ENCODE measurements at regions not wholly inside any gene's neighbourhood (a gene's known extent, or its start where the extent isn't known, plus 50 kb on each side); places are given as distances from the start of the nearest gene placed in this dataset.

DNA sequence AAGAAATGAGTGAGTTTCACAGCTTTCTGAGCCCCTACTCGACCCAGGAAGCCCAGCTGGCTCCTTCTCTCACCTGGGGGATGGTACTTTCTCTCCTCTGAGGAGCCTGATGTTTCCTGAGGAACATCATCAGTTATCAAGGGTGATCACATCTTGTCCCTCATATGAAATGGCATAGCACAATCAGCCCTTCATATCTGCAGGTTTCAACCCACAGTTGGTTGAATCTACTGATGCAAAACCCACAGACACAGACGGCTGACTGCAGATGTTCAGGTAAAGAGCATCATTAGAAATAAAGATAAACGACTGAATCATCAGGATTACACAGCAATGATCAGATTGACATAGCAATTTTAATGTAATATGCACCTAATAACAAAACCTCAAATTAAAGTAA is 93.6 kb upstream of the OSTN start:
- no peak for ATAC-seq
- Mint-ChIP-seq H3K36me3 (no peaks in the 10 kb centered on the region), H3K4me3 (no peak overlapping the region), H3K27ac (no peak overlapping the region), H3K27me3 (ENCODE audit: low read depth) (no peaks in the 10 kb centered on the region), H3K4me1 (no peaks in the 10 kb centered on the region), H3K9me3 (peaks cover 6% of the 10 kb centered on the region; the same call in 1 of the 2 replicates)
- DNase-seq (ENCODE audit: low spot score), result no peak
- POLR2A ChIA-PET, result no interaction called here
- no peak for TF ChIP-seq ZBTB21 (CRISPR knock-in tag; IDR thresholded peaks at IDR 0.05; ENCODE audit: borderline replicate concordance)
- TF ChIP-seq MXD4 (CRISPR knock-in tag; IDR thresholded peaks at IDR 0.05; ENCODE audit: borderline replicate concordance), result no peak
- TF ChIP-seq NFATC4 (CRISPR knock-in tag; IDR thresholded peaks at IDR 0.05), result no peak
- TF ChIP-seq SOX15 (CRISPR knock-in tag; IDR thresholded peaks at IDR 0.05), result no peak
- TF ChIP-seq, protein P1, sequence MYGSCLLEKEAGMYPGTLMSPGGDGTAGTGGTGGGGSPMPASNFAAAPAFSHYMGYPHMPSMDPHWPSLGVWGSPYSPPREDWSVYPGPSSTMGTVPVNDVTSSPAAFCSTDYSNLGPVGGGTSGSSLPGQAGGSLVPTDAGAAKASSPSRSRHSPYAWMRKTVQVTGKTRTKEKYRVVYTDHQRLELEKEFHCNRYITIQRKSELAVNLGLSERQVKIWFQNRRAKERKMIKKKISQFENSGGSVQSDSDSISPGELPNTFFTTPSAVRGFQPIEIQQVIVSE (CRISPR knock-in tag; IDR thresholded peaks at IDR 0.05; ENCODE audit: borderline replicate concordance), result no peak
- TF ChIP-seq, protein P2, sequence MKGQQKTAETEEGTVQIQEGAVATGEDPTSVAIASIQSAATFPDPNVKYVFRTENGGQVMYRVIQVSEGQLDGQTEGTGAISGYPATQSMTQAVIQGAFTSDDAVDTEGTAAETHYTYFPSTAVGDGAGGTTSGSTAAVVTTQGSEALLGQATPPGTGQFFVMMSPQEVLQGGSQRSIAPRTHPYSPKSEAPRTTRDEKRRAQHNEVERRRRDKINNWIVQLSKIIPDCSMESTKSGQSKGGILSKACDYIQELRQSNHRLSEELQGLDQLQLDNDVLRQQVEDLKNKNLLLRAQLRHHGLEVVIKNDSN (CRISPR knock-in tag; IDR thresholded peaks at IDR 0.05), result no peak
- TF ChIP-seq, protein P3, sequence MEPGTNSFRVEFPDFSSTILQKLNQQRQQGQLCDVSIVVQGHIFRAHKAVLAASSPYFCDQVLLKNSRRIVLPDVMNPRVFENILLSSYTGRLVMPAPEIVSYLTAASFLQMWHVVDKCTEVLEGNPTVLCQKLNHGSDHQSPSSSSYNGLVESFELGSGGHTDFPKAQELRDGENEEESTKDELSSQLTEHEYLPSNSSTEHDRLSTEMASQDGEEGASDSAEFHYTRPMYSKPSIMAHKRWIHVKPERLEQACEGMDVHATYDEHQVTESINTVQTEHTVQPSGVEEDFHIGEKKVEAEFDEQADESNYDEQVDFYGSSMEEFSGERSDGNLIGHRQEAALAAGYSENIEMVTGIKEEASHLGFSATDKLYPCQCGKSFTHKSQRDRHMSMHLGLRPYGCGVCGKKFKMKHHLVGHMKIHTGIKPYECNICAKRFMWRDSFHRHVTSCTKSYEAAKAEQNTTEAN (CRISPR knock-in tag; IDR thresholded peaks at IDR 0.05), result no peak
- no peak for TF ChIP-seq ESRRA (CRISPR knock-in tag; IDR thresholded peaks at IDR 0.05; ENCODE audit: borderline replicate concordance)
- no peak for TF ChIP-seq JAZF1 (CRISPR knock-in tag; IDR thresholded peaks at IDR 0.05)
- CTCF ChIA-PET, result no interaction called here

DNA sequence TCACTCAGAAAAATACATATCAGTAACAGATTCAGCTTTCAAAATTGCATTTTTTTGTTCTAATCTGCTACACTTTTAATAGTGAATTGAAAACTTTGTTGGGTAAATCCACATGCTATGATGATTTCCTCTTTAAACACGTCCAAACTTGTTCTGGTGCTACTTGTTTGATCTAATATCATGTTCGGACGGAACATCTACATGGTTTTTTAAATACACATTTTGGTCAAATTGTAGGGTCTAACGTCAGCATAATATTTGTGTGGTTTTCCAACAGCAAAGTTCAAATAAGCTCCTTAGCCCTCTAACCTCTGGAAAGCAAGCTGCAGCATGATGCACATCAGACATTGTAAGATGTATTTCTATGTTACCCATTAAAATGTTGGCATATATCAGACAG is 98.5 kb upstream of the OSTN start:
- Mint-ChIP-seq H3K4me3 (no peak overlapping the region), H3K4me1 (no peaks in the 10 kb centered on the region), H3K9me3 (no peaks in the 10 kb centered on the region), H3K36me3 (no peaks in the 10 kb centered on the region), H3K27me3 (ENCODE audit: low read depth) (no peaks in the 10 kb centered on the region), H3K27ac (no peak overlapping the region)
- ChIA-PET POLR2A (no interaction called here), CTCF (no interaction called here)
- DNase-seq (ENCODE audit: low spot score), result no peak
- no peak for ATAC-seq
- TF ChIP-seq, protein P4, sequence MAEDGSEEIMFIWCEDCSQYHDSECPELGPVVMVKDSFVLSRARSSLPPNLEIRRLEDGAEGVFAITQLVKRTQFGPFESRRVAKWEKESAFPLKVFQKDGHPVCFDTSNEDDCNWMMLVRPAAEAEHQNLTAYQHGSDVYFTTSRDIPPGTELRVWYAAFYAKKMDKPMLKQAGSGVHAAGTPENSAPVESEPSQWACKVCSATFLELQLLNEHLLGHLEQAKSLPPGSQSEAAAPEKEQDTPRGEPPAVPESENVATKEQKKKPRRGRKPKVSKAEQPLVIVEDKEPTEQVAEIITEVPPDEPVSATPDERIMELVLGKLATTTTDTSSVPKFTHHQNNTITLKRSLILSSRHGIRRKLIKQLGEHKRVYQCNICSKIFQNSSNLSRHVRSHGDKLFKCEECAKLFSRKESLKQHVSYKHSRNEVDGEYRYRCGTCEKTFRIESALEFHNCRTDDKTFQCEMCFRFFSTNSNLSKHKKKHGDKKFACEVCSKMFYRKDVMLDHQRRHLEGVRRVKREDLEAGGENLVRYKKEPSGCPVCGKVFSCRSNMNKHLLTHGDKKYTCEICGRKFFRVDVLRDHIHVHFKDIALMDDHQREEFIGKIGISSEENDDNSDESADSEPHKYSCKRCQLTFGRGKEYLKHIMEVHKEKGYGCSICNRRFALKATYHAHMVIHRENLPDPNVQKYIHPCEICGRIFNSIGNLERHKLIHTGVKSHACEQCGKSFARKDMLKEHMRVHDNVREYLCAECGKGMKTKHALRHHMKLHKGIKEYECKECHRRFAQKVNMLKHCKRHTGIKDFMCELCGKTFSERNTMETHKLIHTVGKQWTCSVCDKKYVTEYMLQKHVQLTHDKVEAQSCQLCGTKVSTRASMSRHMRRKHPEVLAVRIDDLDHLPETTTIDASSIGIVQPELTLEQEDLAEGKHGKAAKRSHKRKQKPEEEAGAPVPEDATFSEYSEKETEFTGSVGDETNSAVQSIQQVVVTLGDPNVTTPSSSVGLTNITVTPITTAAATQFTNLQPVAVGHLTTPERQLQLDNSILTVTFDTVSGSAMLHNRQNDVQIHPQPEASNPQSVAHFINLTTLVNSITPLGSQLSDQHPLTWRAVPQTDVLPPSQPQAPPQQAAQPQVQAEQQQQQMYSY (CRISPR knock-in tag; IDR thresholded peaks at IDR 0.05), result no peak
- TF ChIP-seq ZNF416 (CRISPR knock-in tag; IDR thresholded peaks at IDR 0.05), result no peak
- TF ChIP-seq, protein P5, sequence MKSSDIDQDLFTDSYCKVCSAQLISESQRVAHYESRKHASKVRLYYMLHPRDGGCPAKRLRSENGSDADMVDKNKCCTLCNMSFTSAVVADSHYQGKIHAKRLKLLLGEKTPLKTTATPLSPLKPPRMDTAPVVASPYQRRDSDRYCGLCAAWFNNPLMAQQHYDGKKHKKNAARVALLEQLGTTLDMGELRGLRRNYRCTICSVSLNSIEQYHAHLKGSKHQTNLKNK (CRISPR knock-in tag; IDR thresholded peaks at IDR 0.05), result no peak
- TF ChIP-seq SOX15 (CRISPR knock-in tag; IDR thresholded peaks at IDR 0.05), result no peak
- no peak for TF ChIP-seq RORB (CRISPR knock-in tag; IDR thresholded peaks at IDR 0.05)
- TF ChIP-seq, protein P6, sequence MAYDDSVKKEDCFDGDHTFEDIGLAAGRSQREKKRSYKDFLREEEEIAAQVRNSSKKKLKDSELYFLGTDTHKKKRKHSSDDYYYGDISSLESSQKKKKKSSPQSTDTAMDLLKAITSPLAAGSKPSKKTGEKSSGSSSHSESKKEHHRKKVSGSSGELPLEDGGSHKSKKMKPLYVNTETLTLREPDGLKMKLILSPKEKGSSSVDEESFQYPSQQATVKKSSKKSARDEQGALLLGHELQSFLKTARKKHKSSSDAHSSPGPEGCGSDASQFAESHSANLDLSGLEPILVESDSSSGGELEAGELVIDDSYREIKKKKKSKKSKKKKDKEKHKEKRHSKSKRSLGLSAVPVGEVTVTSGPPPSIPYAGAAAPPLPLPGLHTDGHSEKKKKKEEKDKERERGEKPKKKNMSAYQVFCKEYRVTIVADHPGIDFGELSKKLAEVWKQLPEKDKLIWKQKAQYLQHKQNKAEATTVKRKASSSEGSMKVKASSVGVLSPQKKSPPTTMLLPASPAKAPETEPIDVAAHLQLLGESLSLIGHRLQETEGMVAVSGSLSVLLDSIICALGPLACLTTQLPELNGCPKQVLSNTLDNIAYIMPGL (CRISPR knock-in tag; IDR thresholded peaks at IDR 0.05), result no peak
- no peak for TF ChIP-seq ELF4 (CRISPR knock-in tag; IDR thresholded peaks at IDR 0.05; ENCODE audit: low read depth)
- TF ChIP-seq, protein P7, sequence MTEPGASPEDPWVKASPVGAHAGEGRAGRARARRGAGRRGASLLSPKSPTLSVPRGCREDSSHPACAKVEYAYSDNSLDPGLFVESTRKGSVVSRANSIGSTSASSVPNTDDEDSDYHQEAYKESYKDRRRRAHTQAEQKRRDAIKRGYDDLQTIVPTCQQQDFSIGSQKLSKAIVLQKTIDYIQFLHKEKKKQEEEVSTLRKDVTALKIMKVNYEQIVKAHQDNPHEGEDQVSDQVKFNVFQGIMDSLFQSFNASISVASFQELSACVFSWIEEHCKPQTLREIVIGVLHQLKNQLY (CRISPR knock-in tag; IDR thresholded peaks at IDR 0.05), result no peak
- TF ChIP-seq GABPB1 (CRISPR knock-in tag; IDR thresholded peaks at IDR 0.05), result no peak
- TF ChIP-seq, protein P8, sequence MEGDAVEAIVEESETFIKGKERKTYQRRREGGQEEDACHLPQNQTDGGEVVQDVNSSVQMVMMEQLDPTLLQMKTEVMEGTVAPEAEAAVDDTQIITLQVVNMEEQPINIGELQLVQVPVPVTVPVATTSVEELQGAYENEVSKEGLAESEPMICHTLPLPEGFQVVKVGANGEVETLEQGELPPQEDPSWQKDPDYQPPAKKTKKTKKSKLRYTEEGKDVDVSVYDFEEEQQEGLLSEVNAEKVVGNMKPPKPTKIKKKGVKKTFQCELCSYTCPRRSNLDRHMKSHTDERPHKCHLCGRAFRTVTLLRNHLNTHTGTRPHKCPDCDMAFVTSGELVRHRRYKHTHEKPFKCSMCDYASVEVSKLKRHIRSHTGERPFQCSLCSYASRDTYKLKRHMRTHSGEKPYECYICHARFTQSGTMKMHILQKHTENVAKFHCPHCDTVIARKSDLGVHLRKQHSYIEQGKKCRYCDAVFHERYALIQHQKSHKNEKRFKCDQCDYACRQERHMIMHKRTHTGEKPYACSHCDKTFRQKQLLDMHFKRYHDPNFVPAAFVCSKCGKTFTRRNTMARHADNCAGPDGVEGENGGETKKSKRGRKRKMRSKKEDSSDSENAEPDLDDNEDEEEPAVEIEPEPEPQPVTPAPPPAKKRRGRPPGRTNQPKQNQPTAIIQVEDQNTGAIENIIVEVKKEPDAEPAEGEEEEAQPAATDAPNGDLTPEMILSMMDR (IDR thresholded peaks at IDR 0.05), result no peak
- TF ChIP-seq GRHL2 (CRISPR knock-in tag; IDR thresholded peaks at IDR 0.05; ENCODE audit: insufficient replicate concordance, severe bottlenecking), result no peak
- TF ChIP-seq TCF7 (CRISPR knock-in tag; IDR thresholded peaks at IDR 0.05; ENCODE audit: low read depth), result no peak
- TF ChIP-seq OVOL2 (CRISPR knock-in tag; IDR thresholded peaks at IDR 0.05; ENCODE audit: borderline replicate concordance), result no peak
- no peak for TF ChIP-seq ETV6 (CRISPR knock-in tag; IDR thresholded peaks at IDR 0.05)
- TF ChIP-seq, protein P9, sequence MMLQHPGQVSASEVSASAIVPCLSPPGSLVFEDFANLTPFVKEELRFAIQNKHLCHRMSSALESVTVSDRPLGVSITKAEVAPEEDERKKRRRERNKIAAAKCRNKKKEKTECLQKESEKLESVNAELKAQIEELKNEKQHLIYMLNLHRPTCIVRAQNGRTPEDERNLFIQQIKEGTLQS (CRISPR knock-in tag; conservative IDR thresholded peaks at IDR 0.05), result no peak
